COLO668 (cell line): ENCODE measurements at regions not wholly inside any gene's neighbourhood (a gene's known extent, or its start where the extent isn't known, plus 50 kb on each side); places are given as distances from the start of the nearest gene placed in this dataset.

Experiments
- DNase-seq: peaks from one replicate; lab custom pipeline; 2025; ENCODE audit not compliant: unreplicated experiment; lab: John Stamatoyannopoulos, UW

GRCh38 chr3:59308684-59309083, 258.9 kb upstream of the CFAP20DC start:
- DNase-seq, result no peak

DNA sequence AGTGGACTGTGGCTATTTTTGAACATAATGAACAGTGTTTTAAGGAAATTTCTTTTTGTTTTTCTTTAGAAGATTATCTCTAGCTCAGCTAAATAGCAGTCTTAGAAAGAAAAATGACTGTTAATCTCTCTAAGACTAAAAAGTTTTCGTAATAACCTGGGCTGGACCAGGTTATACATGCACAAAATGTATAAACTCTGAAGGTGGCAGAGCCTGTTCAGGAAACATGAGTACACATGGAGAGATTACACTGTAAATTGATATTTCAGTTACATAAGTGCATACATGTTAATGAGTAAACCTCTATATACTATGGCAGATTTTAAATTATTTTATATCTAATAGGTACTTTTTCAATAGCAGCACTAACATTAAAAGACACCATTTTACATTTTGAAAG, 258.2 kb upstream of the CFAP20DC start:
- no peak for DNase-seq

DNA sequence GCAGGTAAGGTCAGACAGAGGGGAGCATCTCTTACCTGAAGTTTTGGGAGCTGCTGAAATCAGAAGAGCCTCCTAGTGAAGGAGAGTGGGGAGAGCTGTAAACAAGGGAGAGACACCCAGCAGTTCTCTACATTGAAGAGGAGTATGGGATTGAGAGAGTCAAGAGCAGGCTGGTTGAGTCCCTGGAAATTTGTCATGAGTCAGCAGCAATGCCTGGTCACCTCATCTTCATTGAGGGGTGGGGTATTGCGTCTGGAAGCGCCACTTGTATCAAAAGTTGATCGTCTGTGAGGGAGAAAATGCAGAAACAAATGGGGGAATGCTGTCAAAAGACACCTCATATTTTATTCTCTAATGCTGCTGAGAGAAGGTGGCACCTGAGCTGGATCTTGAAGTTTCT, 256.6 kb upstream of the CFAP20DC start:
- no peak for DNase-seq

GRCh38 chr3:59304296-59304695, 254.5 kb upstream of the CFAP20DC start:
- DNase-seq, result no peak

- DNase-seq, result no peak
Observed at GRCh38 chr3:59303452-59303851, 253.6 kb upstream of the CFAP20DC start.

DNA sequence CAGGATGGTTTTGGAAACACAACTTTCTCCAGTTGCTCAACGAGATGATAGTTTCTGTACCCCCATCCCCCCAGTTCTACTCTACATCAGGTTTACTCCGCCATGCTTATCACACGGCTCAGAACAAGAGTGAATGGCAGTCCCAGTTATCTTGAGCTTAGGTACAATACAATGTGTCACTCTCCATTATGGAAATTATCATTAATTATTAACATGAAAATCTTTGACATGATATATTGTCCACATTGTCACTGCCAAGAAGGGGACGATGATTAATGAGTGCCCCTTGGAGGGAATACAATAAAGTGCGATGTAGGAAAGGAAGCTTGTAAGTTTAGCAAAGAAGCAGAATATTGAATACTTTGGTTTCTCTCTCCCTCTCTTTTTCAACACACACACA, 252.6 kb upstream of the CFAP20DC start:
- DNase-seq, result no peak

GRCh38 chr3:59300733-59301132, 250.9 kb upstream of the CFAP20DC start:
- no peak for DNase-seq

DNA sequence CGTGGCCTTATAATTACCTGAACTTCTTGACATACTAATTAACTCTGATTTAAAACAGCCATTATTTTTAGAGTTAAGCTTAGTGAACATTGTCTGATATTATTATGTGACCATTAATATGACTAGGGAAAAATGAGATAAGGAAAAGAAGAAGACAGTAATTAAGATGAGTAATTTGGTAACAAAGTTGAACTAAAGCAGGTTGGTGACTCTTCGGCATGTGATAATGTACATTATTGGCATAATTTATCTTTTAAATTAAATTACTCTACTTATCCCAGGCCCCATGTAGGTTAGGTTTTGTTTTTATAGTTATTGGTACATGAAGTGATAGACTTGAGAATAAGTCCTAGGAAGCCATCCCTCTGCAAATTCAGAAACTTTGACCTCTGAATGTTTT, 249.7 kb upstream of the CFAP20DC start:
- no peak for DNase-seq

DNA sequence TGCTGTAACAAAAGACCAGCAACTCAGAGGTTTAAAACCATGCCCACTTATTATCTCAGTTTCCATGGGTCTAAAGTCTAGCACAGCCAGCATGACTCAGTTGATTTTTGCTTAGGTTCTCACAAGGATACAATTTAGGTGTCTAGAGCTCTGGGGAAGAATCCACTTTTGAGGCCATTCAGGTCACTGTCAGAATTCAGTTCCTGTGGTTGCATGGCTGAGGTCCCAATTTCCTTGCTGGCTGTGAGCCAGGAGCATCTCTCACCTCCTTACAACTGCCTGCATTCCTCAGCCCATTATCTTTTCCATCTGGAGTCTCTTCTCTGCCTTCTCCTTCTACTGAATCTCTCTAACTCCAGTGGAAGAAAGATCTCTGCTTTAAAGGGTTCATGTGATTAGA, 240.5 kb upstream of the CFAP20DC start:
- DNase-seq, result no peak

GRCh38 chr3:59289831-59290230, 240.0 kb upstream of the CFAP20DC start:
- no peak for DNase-seq

GRCh38 chr3:59288951-59289350, 239.1 kb upstream of the CFAP20DC start:
- no peak for DNase-seq

- DNase-seq, result no peak
Observed at GRCh38 chr3:59286791-59287531, 237.1 kb upstream of the CFAP20DC start.

DNA sequence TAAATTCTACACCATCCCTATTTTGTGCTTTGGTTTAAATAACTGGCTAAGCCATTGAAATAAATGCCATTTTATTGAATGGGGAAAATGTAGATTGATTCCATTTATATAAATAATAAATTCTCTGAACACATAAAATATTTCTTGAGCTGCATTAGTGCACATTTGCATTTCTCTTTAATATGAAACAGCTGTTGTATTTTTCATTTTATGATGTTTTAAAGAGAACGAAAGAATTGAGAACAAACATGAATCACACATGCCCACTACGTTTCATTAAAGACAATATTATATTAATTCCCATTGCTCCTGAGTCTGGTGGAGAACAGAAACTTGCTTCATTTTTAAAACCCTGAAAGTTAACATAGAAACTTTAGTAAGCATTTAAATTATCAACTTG, 235.7 kb upstream of the CFAP20DC start:
- no peak for DNase-seq

DNA sequence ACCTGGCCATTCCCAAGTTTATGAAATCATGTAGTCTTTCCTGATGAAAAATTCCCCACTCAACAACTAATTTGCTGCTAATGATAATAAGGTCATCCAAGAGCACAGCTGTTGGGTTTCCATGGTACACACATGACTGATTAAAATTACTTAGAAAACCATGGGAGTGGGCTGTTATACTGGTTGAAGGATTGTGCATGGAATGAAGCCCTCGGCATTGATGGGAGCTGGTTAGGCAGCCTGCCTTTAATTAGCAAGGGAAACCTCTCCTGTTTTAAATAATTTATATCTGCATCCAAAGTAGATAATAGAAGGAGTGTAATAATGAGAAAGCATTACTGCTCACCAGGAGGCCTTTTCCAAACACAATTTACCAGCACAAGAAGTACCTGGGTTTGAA, 235.1 kb upstream of the CFAP20DC start:
- DNase-seq, result no peak

- DNase-seq, result no peak
Observed at GRCh38 chr3:59280113-59280512, 230.3 kb upstream of the CFAP20DC start.

- no peak for DNase-seq
Observed at GRCh38 chr3:59277816-59278215, 228.0 kb upstream of the CFAP20DC start.

GRCh38 chr3:59277201-59277600, 227.4 kb upstream of the CFAP20DC start:
- DNase-seq, result no peak

- no peak for DNase-seq
Observed at GRCh38 chr3:59273976-59274375, 224.2 kb upstream of the CFAP20DC start.

- DNase-seq, result no peak
Observed at GRCh38 chr3:59271971-59272370, 222.1 kb upstream of the CFAP20DC start.

GRCh38 chr3:59270921-59271320, 221.1 kb upstream of the CFAP20DC start:
- no peak for DNase-seq

GRCh38 chr3:59270209-59270608, 220.4 kb upstream of the CFAP20DC start:
- DNase-seq, result no peak

DNA sequence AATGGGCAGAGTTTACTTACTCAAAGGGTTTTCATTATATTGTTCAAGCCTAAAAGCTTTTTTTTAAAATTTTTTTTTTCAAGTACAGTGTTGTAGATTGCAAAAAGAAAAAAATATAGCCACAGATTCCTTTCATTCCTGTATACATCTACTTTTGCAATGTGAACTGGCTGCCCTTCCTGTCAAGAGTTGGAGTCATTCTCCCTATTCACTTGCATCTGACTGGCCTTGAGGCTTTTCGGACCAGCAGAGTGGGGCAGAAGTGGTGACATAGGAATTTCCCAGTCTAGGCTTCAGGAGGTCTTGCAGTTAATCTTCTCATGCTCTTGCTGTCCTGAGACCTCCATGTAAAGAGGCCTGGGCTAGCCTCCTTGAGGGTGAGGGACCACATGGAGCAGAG, 218.3 kb upstream of the CFAP20DC start:
- no peak for DNase-seq

- no peak for DNase-seq
Observed at GRCh38 chr3:59267021-59267420, 217.2 kb upstream of the CFAP20DC start.
